Endothelial cell of umbilical vein (primary cell): ENCODE measurements at regions not wholly inside any gene's neighbourhood (a gene's known extent, or its start where the extent isn't known, plus 50 kb on each side); places are given as distances from the start of the nearest gene placed in this dataset.

Experiments
- BruUV-seq: library from RNA; stranded (reverse); fragments of 400-500 nt; replicated peaks from 2 replicates; lab custom pipeline; 2021; lab: Mats Ljungman, UMichigan
- CTCF ChIA-PET: fragments of 300-600, 350-600 bp; sonication (Branson Sonifier 250); formaldehyde crosslinking; loops from one replicate; lab custom pipeline; 2021; ENCODE audit warnings: antibody characterized with exemption, inconsistent platforms; lab: Charles Lee
- POLR2A ChIA-PET: fragments of 300-600, 350-600 bp; sonication (Branson Sonifier 250); formaldehyde crosslinking; loops from one replicate; lab custom pipeline; 2021; ENCODE audit warnings: antibody characterized with exemption, inconsistent platforms; lab: Charles Lee
- DNase-seq: peaks from one replicate; pipeline ENCODE4 v3.0.0-alpha.2; 2011; ENCODE audit warnings: low read depth, low spot score
- FAIRE-seq: peaks from 2 replicates; lab custom pipeline; 2011; peaks lifted over from hg19 to GRCh38; lab: Jason Lieb, UNC
- H2AFZ ChIP-seq: 2 replicates; pipeline ENCODE4 v1.6.0; 2012; ENCODE audit warnings: low read depth, low read length, control low read depth, inconsistent platforms
- H3K27ac ChIP-seq: 2 replicates; pipeline ENCODE4 v1.5.1; 2011; ENCODE audit warnings: low read depth, mild to moderate bottlenecking, control low read depth, low read length, moderate library complexity; ENCODE audit not compliant: insufficient read depth
- H3K27me3 ChIP-seq, 2 experiments: 2 replicates each; pipeline versions ENCODE4 v1.6.0 to v1.6.1; 2011; ENCODE audit warnings: low read length in 2 of 2, mixed read lengths in 1 of 2; ENCODE audit not compliant: control insufficient read depth in 2 of 2, insufficient read depth in 2 of 2
- H3K36me3 ChIP-seq, 2 experiments: 2 replicates in 1 of 2; 3 replicates in 1 of 2; pipeline ENCODE4 v1.5.1; 2011; ENCODE audit warnings: low read length in 2 of 2, mild to moderate bottlenecking in 1 of 2, moderate library complexity in 1 of 2; ENCODE audit not compliant: control insufficient read depth in 2 of 2, insufficient read depth in 2 of 2; ENCODE audit errors: extremely low read depth in 1 of 2
- H3K4me1 ChIP-seq: 3 replicates; pipeline ENCODE4 v1.5.1; 2011; ENCODE audit warnings: mild to moderate bottlenecking, low read length; ENCODE audit not compliant: control insufficient read depth, insufficient read depth; ENCODE audit errors: extremely low read depth
- H3K4me2 ChIP-seq: 2 replicates; pipeline ENCODE4 v1.6.1; 2011; ENCODE audit warnings: low read length, control low read depth, mixed read lengths; ENCODE audit not compliant: insufficient read depth
- H3K4me3 ChIP-seq, 3 experiments: fragments of 200-600 bp in 1 of 3; sonication (generic), shearing (Covaris generic) in 1 of 3; replicated peaks in 1 of 3; 2 replicates each; pipeline ENCODE4 v1.5.1; 2011 to 2016; ENCODE audit warnings: control low read depth in 3 of 3, low read length in 3 of 3, mild to moderate bottlenecking in 2 of 3, inconsistent platforms in 1 of 3, low read depth in 1 of 3, moderate library complexity in 1 of 3; ENCODE audit not compliant: insufficient read depth in 1 of 3
- H3K79me2 ChIP-seq: 2 replicates; pipeline ENCODE4 v1.6.0; 2012; ENCODE audit warnings: low read length, inconsistent platforms; ENCODE audit not compliant: control insufficient read depth, insufficient read depth
- H3K9ac ChIP-seq: replicated peaks from 2 replicates; pipeline ENCODE3; 2011; ENCODE audit warnings: low read length, control low read depth; ENCODE audit not compliant: insufficient read depth; ENCODE audit errors: extremely low read depth
- H3K9me1 ChIP-seq: replicated peaks from 3 replicates; pipeline ENCODE4 v1.6.0; 2011; ENCODE audit warnings: mild to moderate bottlenecking, low read length; ENCODE audit not compliant: control insufficient read depth, insufficient read depth; ENCODE audit errors: extremely low read depth
- H3K9me3 ChIP-seq: replicated peaks from 2 replicates; pipeline ENCODE4 v1.5.1; 2012; ENCODE audit warnings: low read length, inconsistent platforms; ENCODE audit not compliant: control insufficient read depth, insufficient read depth
- H4K20me1 ChIP-seq: replicated peaks from 2 replicates; pipeline ENCODE3; 2011; ENCODE audit warnings: mild to moderate bottlenecking, low read length; ENCODE audit not compliant: control insufficient read depth, insufficient read depth; ENCODE audit errors: extremely low read depth
- CTCF ChIP-seq, 2 donors: IDR thresholded peaks; 1 replicate in 1 of 2; 2 replicates in 1 of 2; pipeline ENCODE4 v1.5.1; 2011; ENCODE audit warnings: low read length in 2 of 2, mild to moderate bottlenecking in 2 of 2, moderate library complexity in 2 of 2, control low read depth in 1 of 2, inconsistent platforms in 1 of 2, low read depth in 1 of 2; ENCODE audit not compliant: insufficient read depth in 1 of 2; ENCODE audit errors: extremely low read depth in 1 of 2
- EZH2 ChIP-seq: IDR thresholded peaks from 2 replicates; pipeline ENCODE4 v1.6.1; 2012; ENCODE audit warnings: borderline replicate concordance, low read depth, mild to moderate bottlenecking, moderate library complexity, low read length, inconsistent platforms; ENCODE audit not compliant: severe bottlenecking
- FOS ChIP-seq: IDR thresholded peaks from 2 replicates; pipeline ENCODE4 v1.6.1; 2011; ENCODE audit warnings: mild to moderate bottlenecking, low read length, moderate library complexity, borderline replicate concordance; ENCODE audit not compliant: insufficient read depth
- GATA2 ChIP-seq: IDR thresholded peaks from 2 replicates; pipeline ENCODE4 v1.7.0; 2011; ENCODE audit warnings: low read depth, mild to moderate bottlenecking, moderate library complexity, mixed read lengths, low read length; ENCODE audit not compliant: insufficient read length, insufficient read depth
- JUN ChIP-seq: IDR thresholded peaks from 2 replicates; pipeline ENCODE4 v1.6.1; 2011; ENCODE audit warnings: borderline replicate concordance, low read depth; ENCODE audit not compliant: insufficient read length, insufficient read depth
- MAX ChIP-seq: IDR thresholded peaks from 2 replicates; pipeline ENCODE4 v1.6.1; 2011; ENCODE audit not compliant: insufficient read depth, insufficient read length
- MYC ChIP-seq: IDR thresholded peaks from one replicate; pipeline ENCODE4 v1.6.1; 2011; ENCODE audit warnings: mild to moderate bottlenecking, low read depth, low read length
- POLR2A ChIP-seq: IDR thresholded peaks from 2 replicates; pipeline ENCODE4 v1.6.1; 2012; ENCODE audit warnings: low read depth, mild to moderate bottlenecking, control low read depth, low read length
- POLR2AphosphoS5 ChIP-seq: IDR thresholded peaks from 2 replicates; pipeline ENCODE4 v1.6.1; 2012; ENCODE audit warnings: low read depth, mild to moderate bottlenecking, control low read depth, low read length, moderate library complexity; ENCODE audit not compliant: insufficient read depth
- dilution Hi-C: fragments of 300-500 bp; cut with MboI; formaldehyde crosslinking; loops from one replicate; pipeline ENCODE4 v1.15.0; 2019; ENCODE audit warnings: low sequenced_read_pairs; ENCODE audit not compliant: extremely low pct_ligation_motif_present
- intact Hi-C: fragments of 100-400 bp; cut with micrococcal nuclease; formaldehyde crosslinking; loops from one replicate; pipeline ENCODE4 v1.10.0; 2022

DNA sequence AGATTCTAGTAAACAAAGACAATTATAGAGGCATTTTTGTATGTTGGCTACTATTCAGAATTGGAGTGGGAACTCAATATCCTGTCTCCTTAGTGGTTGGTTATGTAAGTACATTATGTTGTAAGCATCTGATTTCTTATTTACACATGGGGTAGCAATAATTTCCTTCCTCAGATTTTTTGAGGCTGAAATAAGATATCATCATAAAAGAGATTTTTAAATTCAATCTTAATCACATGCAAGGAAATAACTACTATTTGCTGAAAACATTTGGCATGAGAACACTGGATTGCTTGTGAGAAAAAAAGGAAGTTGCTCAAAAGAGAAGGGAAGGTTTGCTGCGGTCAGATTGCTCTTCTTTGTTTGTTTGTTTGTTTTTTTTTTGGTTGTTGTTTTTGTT lies 437.7 kb upstream of the HS3ST1 start:
- BruUV-seq, result no TSS peak
- Histone ChIP-seq H3K27me3 (no peaks in the 10 kb centered on the region), H3K9me1 (no peaks in the 10 kb centered on the region), H2AFZ (no peak overlapping the region), H3K9me3 (no peaks in the 10 kb centered on the region), H3K4me3 (no peak overlapping the region), H3K36me3 (no peaks in the 10 kb centered on the region), H3K27ac (no peak overlapping the region), H3K79me2 (no peaks in the 10 kb centered on the region), H3K4me1 (no peaks in the 10 kb centered on the region), H4K20me1 (no peaks in the 10 kb centered on the region), H3K4me2 (no peak overlapping the region), H3K9ac (no peak overlapping the region)
- TF ChIP-seq CTCF (IDR thresholded peaks at IDR 0.05; ENCODE audit: extremely low read depth in 1 of 2, insufficient read depth in 1 of 2, low read depth in 1 of 2, low read length in 2 of 2), result no peak
- TF ChIP-seq GATA2, result no peak
- no peak for TF ChIP-seq JUN
- no peak for TF ChIP-seq POLR2AphosphoS5
- no peak for TF ChIP-seq FOS
- no peak for TF ChIP-seq MAX
- no peak for TF ChIP-seq EZH2
- no peak for TF ChIP-seq MYC
- no peak for TF ChIP-seq POLR2A
- POLR2A ChIA-PET, result no interaction called here
- FAIRE-seq (no peak), DNase-seq (no peak)
- intact Hi-C loops (no loop called here), dilution Hi-C loops (no loop called here)
- CTCF ChIA-PET, result no interaction called here
